CD4-positive, alpha-beta T cell treated with Interleukin-1 beta for 1 hour (primary cell): ENCODE measurements at regions not wholly inside any gene's neighbourhood (a gene's known extent, or its start where the extent isn't known, plus 50 kb on each side); places are given as distances from the start of the nearest gene placed in this dataset.

Experiments
- DNase-seq, 2 donors: peaks; one replicate each; pipeline ENCODE4 v3.0.0-alpha.2; 2020 to 2022

GRCh38 chr1:238061967-238062613, 171.4 kb upstream of the ZP4 start:
- DNase-seq, result no peak

GRCh38 chr1:238060061-238060460, 169.3 kb upstream of the ZP4 start:
- DNase-seq, result no peak

- no peak for DNase-seq
These were observed 162.0 kb upstream of the ZP4 start for GRCh38 chr1:238052496-238053266.

GRCh38 chr1:238029126-238029525, 138.4 kb upstream of the ZP4 start:
- DNase-seq, result no peak

GRCh38 chr1:238027366-238027765, 136.6 kb upstream of the ZP4 start:
- DNase-seq, result no peak

GRCh38 chr1:238023137-238023536, 132.4 kb upstream of the ZP4 start:
- no peak for DNase-seq

- DNase-seq, result no peak
These were observed 127.5 kb upstream of the ZP4 start for GRCh38 chr1:238018214-238018613.

- DNase-seq, result no peak
These were observed 116.1 kb upstream of the ZP4 start for GRCh38 chr1:238006779-238007178.

GRCh38 chr1:238005116-238005515, 114.4 kb upstream of the ZP4 start:
- DNase-seq, result no peak

GRCh38 chr1:238001818-238002217, 111.1 kb upstream of the ZP4 start:
- DNase-seq, result no peak

- DNase-seq, result no peak
These were observed 108.8 kb upstream of the ZP4 start for GRCh38 chr1:237999426-238000052.

GRCh38 chr1:237998581-237998980, 107.9 kb upstream of the ZP4 start:
- no peak for DNase-seq

- DNase-seq, result no peak
These were observed 92.8 kb upstream of the ZP4 start for GRCh38 chr1:237983496-237983895.

- DNase-seq, result no peak
These were observed 90.5 kb upstream of the ZP4 start for GRCh38 chr1:237981223-237981622.

GRCh38 chr1:237976331-237976730, 85.6 kb upstream of the ZP4 start:
- no peak for DNase-seq

- DNase-seq, result no peak
These were observed 85.2 kb upstream of the ZP4 start for GRCh38 chr1:237975903-237976302.

GRCh38 chr1:237975376-237975775, 84.7 kb upstream of the ZP4 start:
- no peak for DNase-seq

- no peak for DNase-seq
These were observed 81.5 kb upstream of the ZP4 start for GRCh38 chr1:237972186-237972585.

- DNase-seq, result no peak
These were observed 72.3 kb upstream of the ZP4 start for GRCh38 chr1:237962985-237963384.

- no peak for DNase-seq
These were observed 71.0 kb upstream of the ZP4 start for GRCh38 chr1:237961754-237962153.

- DNase-seq, result no peak
These were observed 69.1 kb upstream of the ZP4 start for GRCh38 chr1:237959838-237960237.

- DNase-seq, result no peak
These were observed 62.5 kb upstream of the ZP4 start for GRCh38 chr1:237953238-237953637.
